DOHH2 (cell line): ENCODE measurements at regions not wholly inside any gene's neighbourhood (a gene's known extent, or its start where the extent isn't known, plus 50 kb on each side); places are given as distances from the start of the nearest gene placed in this dataset.
A peak's percentile ranks its signal among the peaks of the same experiment; 100 is the strongest.

ENCODE experiments used
- H3F3A ChIP-seq: fragments of 200-600 bp; sonication (generic), shearing (Covaris generic); 2 replicates; pipeline ENCODE4 v1.6.0; 2016; ENCODE audit warnings: antibody characterized with exemption, mild to moderate bottlenecking; ENCODE audit not compliant: control insufficient read depth, insufficient read depth
- H3K27ac ChIP-seq: fragments of 200-600 bp; sonication (generic); 2 replicates; pipeline ENCODE4 v1.5.1; 2014; ENCODE audit warnings: low read depth, mild to moderate bottlenecking, low read length, moderate library complexity
- H3K27me3 ChIP-seq: fragments of 200-600 bp; sonication (generic); 2 replicates; pipeline ENCODE4 v1.6.1; 2014; ENCODE audit warnings: mild to moderate bottlenecking, low read length, mixed read lengths; ENCODE audit not compliant: control insufficient read depth
- H3K36me3 ChIP-seq: fragments of 200-600 bp; sonication (generic); 2 replicates; pipeline ENCODE4 v1.6.1; 2014; ENCODE audit warnings: mild to moderate bottlenecking, low read length, moderate library complexity, mixed read lengths; ENCODE audit not compliant: control insufficient read depth
- H3K4me1 ChIP-seq: fragments of 200-600 bp; sonication (generic); 2 replicates; pipeline ENCODE4 v1.6.1; 2014; ENCODE audit warnings: mild to moderate bottlenecking, low read length, mixed read lengths; ENCODE audit not compliant: control insufficient read depth
- H3K4me2 ChIP-seq: fragments of 200-600 bp; sonication (generic); 2 replicates; pipeline ENCODE4 v1.6.0; 2014; ENCODE audit warnings: mild to moderate bottlenecking, low read length, moderate library complexity
- H3K4me3 ChIP-seq: fragments of 200-600 bp; sonication (generic); 2 replicates; pipeline ENCODE4 v1.5.1; 2014; ENCODE audit warnings: mild to moderate bottlenecking, low read length, mixed read lengths
- H3K79me2 ChIP-seq: fragments of 200-600 bp; sonication (generic); 2 replicates; pipeline ENCODE4 v1.6.1; 2014; ENCODE audit warnings: mild to moderate bottlenecking, low read length, mixed read lengths; ENCODE audit not compliant: control insufficient read depth
- H3K9me2 ChIP-seq: fragments of 200-600 bp; sonication (generic); replicated peaks from 2 replicates; pipeline ENCODE4 v1.6.1; 2014; ENCODE audit warnings: mild to moderate bottlenecking, low read length, mixed read lengths; ENCODE audit not compliant: control insufficient read depth
- H3K9me3 ChIP-seq: fragments of 200-600 bp; sonication (generic); 2 replicates; pipeline ENCODE4 v1.6.1; 2014; ENCODE audit warnings: antibody characterized with exemption, low read length, mixed read lengths; ENCODE audit not compliant: control insufficient read depth, insufficient read depth
- H4K20me1 ChIP-seq: fragments of 200-600 bp; sonication (generic); 2 replicates; pipeline ENCODE4 v1.6.0; 2014; ENCODE audit warnings: low read depth, mild to moderate bottlenecking, antibody characterized with exemption, low read length, moderate library complexity; ENCODE audit not compliant: control insufficient read depth, insufficient read depth
- EZH2phosphoT487 ChIP-seq: fragments of 200-600 bp; sonication (generic); IDR thresholded peaks from 2 replicates; pipeline ENCODE4 v1.6.1; 2017; ENCODE audit warnings: borderline replicate concordance, mild to moderate bottlenecking, antibody characterized with exemption, low read length, moderate library complexity, mixed read lengths
- TF ChIP-seq, protein P1 (sequence below): fragments of 200-600 bp; sonication (generic); IDR thresholded peaks from one replicate; pipeline ENCODE4 v1.5.1; 2014; ENCODE audit warnings: antibody characterized with exemption, mild to moderate bottlenecking, low read depth, low read length; ENCODE audit not compliant: poor library complexity, severe bottlenecking

- Histone ChIP-seq H3K36me3 (no peaks in the 10 kb centered on the region), H3K4me3 (no peak overlapping the region), H3K4me1 (peaks cover 4% of the 10 kb centered on the region), H3K27me3 (peaks cover 17% of the 10 kb centered on the region), H3K9me2 (no peaks in the 10 kb centered on the region), H3K79me2 (no peaks in the 10 kb centered on the region), H3K4me2 (no peak overlapping the region), H3K9me3 (no peaks in the 10 kb centered on the region), H4K20me1 (no peaks in the 10 kb centered on the region), H3F3A (no peaks in the 10 kb centered on the region), H3K27ac (no peak overlapping the region)
- no peak for TF ChIP-seq EZH2phosphoT487
- TF ChIP-seq, protein P1, sequence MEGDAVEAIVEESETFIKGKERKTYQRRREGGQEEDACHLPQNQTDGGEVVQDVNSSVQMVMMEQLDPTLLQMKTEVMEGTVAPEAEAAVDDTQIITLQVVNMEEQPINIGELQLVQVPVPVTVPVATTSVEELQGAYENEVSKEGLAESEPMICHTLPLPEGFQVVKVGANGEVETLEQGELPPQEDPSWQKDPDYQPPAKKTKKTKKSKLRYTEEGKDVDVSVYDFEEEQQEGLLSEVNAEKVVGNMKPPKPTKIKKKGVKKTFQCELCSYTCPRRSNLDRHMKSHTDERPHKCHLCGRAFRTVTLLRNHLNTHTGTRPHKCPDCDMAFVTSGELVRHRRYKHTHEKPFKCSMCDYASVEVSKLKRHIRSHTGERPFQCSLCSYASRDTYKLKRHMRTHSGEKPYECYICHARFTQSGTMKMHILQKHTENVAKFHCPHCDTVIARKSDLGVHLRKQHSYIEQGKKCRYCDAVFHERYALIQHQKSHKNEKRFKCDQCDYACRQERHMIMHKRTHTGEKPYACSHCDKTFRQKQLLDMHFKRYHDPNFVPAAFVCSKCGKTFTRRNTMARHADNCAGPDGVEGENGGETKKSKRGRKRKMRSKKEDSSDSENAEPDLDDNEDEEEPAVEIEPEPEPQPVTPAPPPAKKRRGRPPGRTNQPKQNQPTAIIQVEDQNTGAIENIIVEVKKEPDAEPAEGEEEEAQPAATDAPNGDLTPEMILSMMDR, result no peak
Observed at GRCh38 chr1:90854397-90854924, 137.4 kb upstream of the BARHL2 start.

GRCh38 chr1:90851711-90852050 lies 134.6 kb upstream of the BARHL2 start:
- H3K27ac ChIP-seq, result no peak overlapping the region
- H3K9me2 ChIP-seq, result no peaks in the 10 kb centered on the region
- H3F3A ChIP-seq, result no peaks in the 10 kb centered on the region
- peaks cover 17% of the 10 kb centered on the region for H3K27me3 ChIP-seq
- H3K36me3 ChIP-seq, result no peaks in the 10 kb centered on the region
- peak overlapping the region; percentile 49 for H3K4me2 ChIP-seq
- TF ChIP-seq, protein P1, result no peak
- no peak for TF ChIP-seq EZH2phosphoT487
- H3K4me1 ChIP-seq, result peaks cover 4% of the 10 kb centered on the region
- no peaks in the 10 kb centered on the region for H3K9me3 ChIP-seq
- peak overlapping the region; percentile 55 for H3K4me3 ChIP-seq
- H4K20me1 ChIP-seq, result no peaks in the 10 kb centered on the region
- H3K79me2 ChIP-seq, result no peaks in the 10 kb centered on the region

GRCh38 chr1:90850898-90851710 lies 134.0 kb upstream of the BARHL2 start:
- Histone ChIP-seq H3K9me2 (no peaks in the 10 kb centered on the region), H3K9me3 (no peaks in the 10 kb centered on the region), H3K4me3 (peak overlapping the region; percentile 73), H4K20me1 (no peaks in the 10 kb centered on the region), H3K4me2 (peak overlapping the region; percentile 75), H3K4me1 (peaks cover 4% of the 10 kb centered on the region), H3K79me2 (no peaks in the 10 kb centered on the region), H3K36me3 (no peaks in the 10 kb centered on the region), H3K27ac (no peak overlapping the region), H3F3A (no peaks in the 10 kb centered on the region), H3K27me3 (peaks cover 17% of the 10 kb centered on the region)
- TF ChIP-seq, protein P1, result peak; percentile 31
- TF ChIP-seq EZH2phosphoT487, result no peak
